ENCODE measurements at regions not wholly inside any gene's neighbourhood (a gene's known extent, or its start where the extent isn't known, plus 50 kb on each side); places are given as distances from the start of the nearest gene placed in this dataset.

GRCh38 chr2:63658176-63658968, 69.6 kb downstream of the MDH1 start:
- intact Hi-C loops (cut with micrococcal nuclease): no loop called here

GRCh38 chr2:63660060-63660459, 71.3 kb downstream of the MDH1 start:
- intact Hi-C loops (cut with micrococcal nuclease): no loop called here

GRCh38 chr2:63661076-63661475, 72.3 kb downstream of the MDH1 start:
- intact Hi-C loops (cut with micrococcal nuclease): no loop called here

GRCh38 chr2:63662028-63662804, 73.5 kb downstream of the MDH1 start:
- intact Hi-C loops (cut with micrococcal nuclease): no loop called here

GRCh38 chr2:63663013-63663864, 74.5 kb downstream of the MDH1 start:
- intact Hi-C loops (cut with micrococcal nuclease): no loop called here

GRCh38 chr2:63665091-63665490, 76.3 kb downstream of the MDH1 start:
- intact Hi-C loops (cut with micrococcal nuclease): no loop called here

- intact Hi-C loops (cut with micrococcal nuclease): no loop called here
Measured at GRCh38 chr2:63665846-63666475, 77.2 kb downstream of the MDH1 start.

GRCh38 chr2:63667132-63667700, 78.5 kb downstream of the MDH1 start:
- intact Hi-C loops (cut with micrococcal nuclease): no loop called here

GRCh38 chr2:63668000-63668399, 79.2 kb downstream of the MDH1 start:
- intact Hi-C loops (cut with micrococcal nuclease): no loop called here

GRCh38 chr2:63668466-63668865, 79.7 kb downstream of the MDH1 start:
- intact Hi-C loops (cut with micrococcal nuclease): no loop called here

- intact Hi-C loops (cut with micrococcal nuclease): no loop called here
Measured at GRCh38 chr2:63669596-63669995, 80.8 kb downstream of the MDH1 start.

- intact Hi-C loops (cut with micrococcal nuclease): no loop called here
Measured at GRCh38 chr2:63673865-63674533, 85.2 kb downstream of the MDH1 start.

GRCh38 chr2:63675026-63675425, 86.3 kb downstream of the MDH1 start:
- intact Hi-C loops (cut with micrococcal nuclease): no loop called here

- intact Hi-C loops (cut with micrococcal nuclease): no loop called here
Measured at GRCh38 chr2:63676135-63676534, 87.4 kb downstream of the MDH1 start.

GRCh38 chr2:63678085-63678484, 89.3 kb downstream of the MDH1 start:
- intact Hi-C loops (cut with micrococcal nuclease): no loop called here

GRCh38 chr2:63678551-63678950, 89.8 kb downstream of the MDH1 start:
- intact Hi-C loops (cut with micrococcal nuclease): no loop called here

- intact Hi-C loops (cut with micrococcal nuclease): no loop called here
Measured at GRCh38 chr2:63679252-63679855, 90.6 kb downstream of the MDH1 start.

- intact Hi-C loops (cut with micrococcal nuclease): no loop called here
Measured at GRCh38 chr2:63680455-63680854, 91.7 kb downstream of the MDH1 start.

GRCh38 chr2:63681896-63682295, 93.1 kb downstream of the MDH1 start:
- intact Hi-C loops (cut with micrococcal nuclease): no loop called here

Measured in T-helper 2 cell treated with Interferon-gamma antibody and Interleukin-4, amounts not matched to agents 100 ng/mL and 5 ng/mL, for 36 hours (primary cell).